Neural crest cell (in vitro differentiated cells): ENCODE measurements at regions not wholly inside any gene's neighbourhood (a gene's known extent, or its start where the extent isn't known, plus 50 kb on each side); places are given as distances from the start of the nearest gene placed in this dataset.

Experiments
- DNase-seq: peaks from one replicate; pipeline ENCODE4 v3.0.0; 2021; ENCODE audit warnings: low read depth, mixed read lengths, low spot score
- H3K27ac Mint-ChIP-seq: one replicate; pipeline ENCODE4 v1.8.0; 2021; ENCODE audit warnings: mild to moderate bottlenecking, mixed read lengths; ENCODE audit not compliant: unreplicated experiment
- H3K27me3 Mint-ChIP-seq: 2 replicates; pipeline ENCODE4 v1.8.0; 2021; ENCODE audit warnings: low read depth, mild to moderate bottlenecking, mixed read lengths
- H3K36me3 Mint-ChIP-seq: 2 replicates; pipeline ENCODE4 v1.8.0; 2021; ENCODE audit warnings: low read depth, mild to moderate bottlenecking, mixed read lengths
- H3K4me1 Mint-ChIP-seq: 2 replicates; pipeline ENCODE4 v1.8.0; 2021; ENCODE audit warnings: mixed read lengths
- H3K4me3 Mint-ChIP-seq: one replicate; pipeline ENCODE4 v1.8.0; 2021; ENCODE audit warnings: mild to moderate bottlenecking, mixed read lengths
- H3K9me3 Mint-ChIP-seq: 2 replicates; pipeline ENCODE4 v1.8.0; 2021; ENCODE audit warnings: mixed read lengths
- TF ChIP-seq, protein P1 (sequence below): fragments of 200-600 bp; sonication (generic); conservative IDR thresholded peaks from 2 replicates; pipeline ENCODE4 v1.5.0; 2021; ENCODE audit warnings: antibody characterized with exemption, mild to moderate bottlenecking

DNA sequence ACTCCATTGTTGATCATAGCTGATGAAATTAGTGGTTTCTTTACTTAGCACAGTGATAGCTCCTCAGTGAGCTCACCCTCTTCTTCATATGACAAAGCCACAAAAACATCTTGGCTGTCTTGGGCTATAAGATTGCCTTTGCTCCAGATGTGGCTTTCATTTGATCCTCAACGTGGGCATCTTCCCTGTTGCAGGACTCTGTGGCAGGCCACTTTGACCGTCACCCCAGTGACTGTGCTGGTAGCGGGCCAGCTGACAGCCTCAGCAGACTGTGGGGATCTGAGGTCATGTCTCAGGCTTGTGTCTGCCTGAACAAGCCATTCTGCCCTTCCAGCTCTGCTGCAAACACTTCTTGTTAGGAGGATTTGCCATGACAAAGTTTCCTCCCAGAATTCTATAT lies 422.2 kb downstream of the NR2F1-AS1 start:
- H3K36me3 Mint-ChIP-seq = no peaks in the 10 kb centered on the region
- no peak for DNase-seq
- no peak overlapping the region for H3K4me3 Mint-ChIP-seq
- TF ChIP-seq, protein P1, sequence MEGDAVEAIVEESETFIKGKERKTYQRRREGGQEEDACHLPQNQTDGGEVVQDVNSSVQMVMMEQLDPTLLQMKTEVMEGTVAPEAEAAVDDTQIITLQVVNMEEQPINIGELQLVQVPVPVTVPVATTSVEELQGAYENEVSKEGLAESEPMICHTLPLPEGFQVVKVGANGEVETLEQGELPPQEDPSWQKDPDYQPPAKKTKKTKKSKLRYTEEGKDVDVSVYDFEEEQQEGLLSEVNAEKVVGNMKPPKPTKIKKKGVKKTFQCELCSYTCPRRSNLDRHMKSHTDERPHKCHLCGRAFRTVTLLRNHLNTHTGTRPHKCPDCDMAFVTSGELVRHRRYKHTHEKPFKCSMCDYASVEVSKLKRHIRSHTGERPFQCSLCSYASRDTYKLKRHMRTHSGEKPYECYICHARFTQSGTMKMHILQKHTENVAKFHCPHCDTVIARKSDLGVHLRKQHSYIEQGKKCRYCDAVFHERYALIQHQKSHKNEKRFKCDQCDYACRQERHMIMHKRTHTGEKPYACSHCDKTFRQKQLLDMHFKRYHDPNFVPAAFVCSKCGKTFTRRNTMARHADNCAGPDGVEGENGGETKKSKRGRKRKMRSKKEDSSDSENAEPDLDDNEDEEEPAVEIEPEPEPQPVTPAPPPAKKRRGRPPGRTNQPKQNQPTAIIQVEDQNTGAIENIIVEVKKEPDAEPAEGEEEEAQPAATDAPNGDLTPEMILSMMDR = no peak
- no peak overlapping the region for H3K27ac Mint-ChIP-seq
- H3K4me1 Mint-ChIP-seq = peaks cover 21% of the 10 kb centered on the region
- H3K9me3 Mint-ChIP-seq = no peaks in the 10 kb centered on the region
- H3K27me3 Mint-ChIP-seq = no peaks in the 10 kb centered on the region

DNA sequence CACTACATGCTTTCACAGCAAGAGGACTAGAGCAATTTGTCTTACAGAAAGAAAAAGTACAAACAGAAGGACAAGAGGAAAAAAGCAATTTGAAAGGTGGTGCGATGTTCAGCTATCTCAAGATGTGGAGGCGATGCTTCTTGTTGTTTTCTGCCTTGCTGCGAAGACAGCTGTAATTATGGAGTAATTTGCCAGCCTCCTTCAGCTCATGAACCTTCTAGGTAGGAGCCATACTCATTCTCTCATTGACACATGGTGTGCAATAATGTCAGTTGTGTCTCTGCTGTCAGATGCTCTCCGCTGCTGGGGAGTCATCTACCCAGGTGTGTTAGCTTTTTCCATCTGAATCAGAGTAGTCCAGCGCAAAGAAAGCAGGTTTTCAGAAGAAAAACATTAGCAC lies 424.5 kb downstream of the NR2F1-AS1 start:
- no peak overlapping the region for H3K27ac Mint-ChIP-seq
- no peaks in the 10 kb centered on the region for H3K36me3 Mint-ChIP-seq
- H3K4me3 Mint-ChIP-seq = no peak overlapping the region
- H3K9me3 Mint-ChIP-seq = no peaks in the 10 kb centered on the region
- H3K27me3 Mint-ChIP-seq = no peaks in the 10 kb centered on the region
- no peak for DNase-seq
- H3K4me1 Mint-ChIP-seq = peaks cover 28% of the 10 kb centered on the region
- TF ChIP-seq, protein P1 = no peak

DNA sequence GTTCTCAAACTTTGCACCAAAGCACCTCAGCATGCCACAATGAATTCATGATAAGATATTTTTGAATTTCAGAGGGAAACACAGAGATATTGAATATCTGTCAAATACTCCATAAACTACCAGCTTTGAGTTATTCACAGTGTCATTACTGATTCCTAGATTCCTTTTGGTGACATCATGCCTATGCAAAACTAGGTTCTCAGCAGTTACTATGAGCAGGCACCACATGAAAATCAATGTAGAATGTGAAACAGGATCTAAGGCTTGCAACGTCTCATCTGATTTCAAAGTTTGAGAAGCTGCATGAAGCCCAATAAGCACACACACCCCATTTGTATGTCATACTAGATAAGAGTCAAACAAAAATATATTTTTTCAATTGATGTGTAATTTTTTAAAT lies 426.5 kb downstream of the NR2F1-AS1 start:
- no peak overlapping the region for H3K4me3 Mint-ChIP-seq
- no peak for DNase-seq
- no peak overlapping the region for H3K27ac Mint-ChIP-seq
- TF ChIP-seq, protein P1 = no peak
- H3K4me1 Mint-ChIP-seq = peaks cover 29% of the 10 kb centered on the region
- no peaks in the 10 kb centered on the region for H3K27me3 Mint-ChIP-seq
- H3K36me3 Mint-ChIP-seq = no peaks in the 10 kb centered on the region
- H3K9me3 Mint-ChIP-seq = no peaks in the 10 kb centered on the region

DNA sequence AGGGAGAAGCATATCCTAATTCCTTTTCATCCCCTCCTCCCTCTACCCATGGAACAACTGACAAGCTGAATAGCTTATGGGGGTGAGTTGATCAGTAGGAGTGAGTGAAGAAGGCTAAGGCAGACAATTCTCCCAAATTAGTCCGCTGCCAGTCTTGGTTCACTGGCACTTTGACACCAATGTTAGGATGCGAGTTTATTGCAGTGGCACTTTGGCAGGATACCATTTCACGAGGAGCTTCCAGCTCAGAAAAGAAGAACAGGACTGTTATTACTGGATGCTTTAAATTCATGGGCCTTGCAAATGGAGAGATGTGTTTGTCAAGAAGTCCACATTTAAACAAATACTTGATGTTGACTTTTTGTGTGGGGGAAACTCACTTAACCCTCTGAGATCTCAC lies 427.6 kb downstream of the NR2F1-AS1 start:
- Mint-ChIP-seq H3K4me3 (no peak overlapping the region), H3K4me1 (peaks cover 29% of the 10 kb centered on the region), H3K27ac (no peak overlapping the region), H3K27me3 (no peaks in the 10 kb centered on the region), H3K9me3 (no peaks in the 10 kb centered on the region), H3K36me3 (no peaks in the 10 kb centered on the region)
- TF ChIP-seq, protein P1 = no peak
- DNase-seq = no peak

DNA sequence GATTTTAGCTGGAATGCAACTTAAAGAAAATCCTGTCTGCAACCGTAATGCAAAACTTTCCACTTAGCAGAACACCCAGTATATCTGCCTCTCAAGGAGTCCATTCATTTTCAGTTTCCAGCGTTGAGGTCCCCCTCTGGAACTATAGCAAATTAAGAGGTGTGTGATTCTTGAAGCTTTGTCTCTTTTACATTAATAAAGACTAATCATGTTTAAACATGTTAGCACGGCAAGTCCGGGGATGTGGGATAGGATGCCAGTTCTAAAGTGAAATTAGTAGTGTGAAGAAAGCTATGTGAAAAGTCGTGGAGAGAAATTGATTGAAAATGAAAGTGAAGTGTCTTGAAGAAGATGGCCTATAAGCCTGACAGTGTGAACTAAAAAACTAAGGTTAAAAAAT lies 429.1 kb downstream of the NR2F1-AS1 start:
- H3K4me3 Mint-ChIP-seq = no peak overlapping the region
- no peaks in the 10 kb centered on the region for H3K9me3 Mint-ChIP-seq
- no peaks in the 10 kb centered on the region for H3K27me3 Mint-ChIP-seq
- TF ChIP-seq, protein P1 = no peak
- DNase-seq = no peak
- H3K36me3 Mint-ChIP-seq = no peaks in the 10 kb centered on the region
- H3K4me1 Mint-ChIP-seq = peaks cover 29% of the 10 kb centered on the region
- H3K27ac Mint-ChIP-seq = no peak overlapping the region

DNA sequence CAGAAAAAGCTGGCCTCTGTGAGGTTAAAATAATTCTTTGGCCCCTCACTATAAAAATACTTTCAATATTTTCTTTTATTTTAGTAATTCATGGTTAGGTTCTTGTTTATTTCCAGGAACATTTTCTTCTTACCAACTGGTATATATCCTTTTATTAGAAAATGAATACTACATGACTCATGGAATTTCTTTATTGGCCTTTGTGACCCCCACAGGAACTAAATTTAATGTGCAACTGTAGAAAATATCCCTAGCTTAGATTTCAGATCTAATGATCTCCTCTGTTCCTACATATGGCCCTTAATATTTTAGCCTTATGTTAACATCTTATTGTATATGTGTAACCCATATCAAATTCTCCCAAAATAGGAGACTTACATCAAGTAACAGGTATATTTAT lies 429.9 kb downstream of the NR2F1-AS1 start:
- no peaks in the 10 kb centered on the region for H3K9me3 Mint-ChIP-seq
- TF ChIP-seq, protein P1 = no peak
- H3K36me3 Mint-ChIP-seq = no peaks in the 10 kb centered on the region
- peaks cover 29% of the 10 kb centered on the region for H3K4me1 Mint-ChIP-seq
- no peaks in the 10 kb centered on the region for H3K27me3 Mint-ChIP-seq
- no peak overlapping the region for H3K4me3 Mint-ChIP-seq
- DNase-seq = no peak
- no peak overlapping the region for H3K27ac Mint-ChIP-seq
